GM21360 (cell line): ENCODE measurements at regions not wholly inside any gene's neighbourhood (a gene's known extent, or its start where the extent isn't known, plus 50 kb on each side); places are given as distances from the start of the nearest gene placed in this dataset.

Experiments
- ATAC-seq: cut with Tn5 transposase; IDR thresholded peaks from one replicate; pipeline ENCODE4 v1.9.1; 2021; ENCODE audit warnings: mild to moderate bottlenecking, moderate library complexity; ENCODE audit not compliant: unreplicated experiment

DNA sequence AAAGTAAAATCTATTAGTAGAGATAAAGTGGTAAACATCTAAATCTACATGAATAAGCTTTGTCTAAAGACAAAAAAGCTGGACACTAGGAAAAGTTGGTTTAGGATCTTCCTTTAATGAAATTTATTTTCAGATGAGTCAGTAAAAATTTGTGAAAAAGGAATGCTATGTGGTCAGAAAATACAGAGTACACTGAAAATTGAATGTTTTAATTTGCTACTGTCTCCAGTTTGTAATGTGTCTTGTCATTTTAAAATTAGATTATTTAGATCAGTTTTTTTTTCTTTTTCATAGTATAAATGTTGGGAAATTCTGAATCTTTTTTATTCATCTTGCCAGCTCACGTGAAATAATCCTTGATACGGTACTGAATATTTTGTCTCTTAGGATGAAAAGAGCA is 56.9 kb downstream of the SLITRK6 start:
- no peak for ATAC-seq

DNA sequence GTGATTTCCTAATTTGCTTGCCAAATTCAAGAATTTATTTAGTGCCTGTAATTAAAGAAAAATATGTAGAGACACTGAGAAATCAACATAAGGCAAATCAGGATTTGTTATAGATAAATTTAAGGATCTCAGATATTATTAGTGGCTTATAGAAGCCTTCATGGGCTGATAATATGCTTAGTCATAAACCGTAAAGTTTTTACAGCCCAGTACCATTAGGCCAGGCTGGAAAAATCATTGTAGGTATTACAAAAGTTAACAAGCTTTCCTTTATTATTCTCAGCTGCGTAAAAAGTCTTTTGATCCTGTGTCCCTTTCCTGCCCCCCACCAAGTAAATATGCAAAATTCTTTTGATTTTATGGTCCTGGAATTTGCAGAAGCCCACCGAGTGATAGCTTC is 58.2 kb downstream of the SLITRK6 start:
- no peak for ATAC-seq

DNA sequence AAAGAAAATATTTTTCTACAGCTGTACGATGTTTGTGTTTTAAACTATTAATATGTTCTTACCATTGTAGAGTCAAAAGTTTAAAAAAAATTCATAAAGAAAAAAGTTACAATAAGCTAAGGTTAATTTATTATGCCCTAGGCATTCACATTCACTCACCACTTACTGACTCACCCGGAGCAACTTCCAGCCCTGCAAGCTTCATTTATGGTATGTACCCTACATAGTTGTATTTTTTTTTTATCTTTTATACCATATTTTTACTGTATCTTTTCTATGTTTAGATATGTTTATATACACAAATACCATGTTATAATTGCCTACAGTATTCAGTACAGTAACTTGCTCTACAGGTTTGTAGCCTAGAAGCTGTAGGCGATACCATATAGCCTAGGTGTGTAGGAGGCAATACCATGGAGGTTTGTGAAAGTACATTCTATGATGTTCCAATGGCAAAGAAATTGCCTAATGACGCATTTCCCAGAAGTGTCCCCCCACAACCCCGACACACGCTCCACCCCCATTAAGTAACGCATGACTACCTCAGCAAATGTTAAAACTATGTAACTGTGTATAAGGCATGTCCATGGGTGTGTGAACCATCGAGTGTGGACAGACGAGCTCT is 60.4 kb downstream of the SLITRK6 start:
- no peak for ATAC-seq

DNA sequence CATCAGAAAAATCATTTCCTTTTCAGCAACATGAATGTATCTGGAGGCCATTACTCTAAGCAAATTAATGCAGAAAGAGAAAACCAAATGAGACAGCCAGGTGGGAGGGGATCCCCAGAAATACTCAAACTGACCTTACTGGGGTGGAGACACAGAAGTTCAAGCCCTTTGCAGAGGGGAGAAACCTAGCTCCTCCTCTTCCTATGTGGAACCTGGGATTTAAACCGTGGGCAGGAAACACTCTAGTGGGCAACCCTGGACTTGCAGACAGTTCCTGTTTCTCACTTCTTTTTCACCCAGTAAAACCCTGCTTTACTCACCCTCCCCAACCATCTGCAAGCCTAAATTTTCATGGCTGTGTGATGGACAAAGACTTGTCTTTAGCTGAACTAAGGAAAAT is 61.3 kb downstream of the SLITRK6 start:
- no peak for ATAC-seq

DNA sequence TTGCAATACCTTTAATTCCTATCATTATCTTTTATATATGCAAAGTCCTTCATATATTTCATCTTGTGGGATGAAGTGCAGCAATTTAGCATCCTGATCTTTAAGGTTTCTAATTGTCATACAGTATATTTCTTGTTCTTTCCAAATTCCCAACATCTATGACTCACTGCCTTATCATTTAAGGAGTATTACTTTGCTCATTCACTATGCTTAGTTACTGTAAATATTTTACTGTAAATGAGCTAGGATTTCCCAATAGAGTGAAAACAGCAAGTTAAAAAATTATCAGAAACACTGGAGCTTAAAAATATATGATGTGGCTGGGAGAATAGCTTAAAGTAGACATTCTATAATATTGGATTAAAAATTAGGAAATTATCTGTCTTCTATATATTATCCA is 69.9 kb downstream of the SLITRK6 start:
- ATAC-seq, result no peak

DNA sequence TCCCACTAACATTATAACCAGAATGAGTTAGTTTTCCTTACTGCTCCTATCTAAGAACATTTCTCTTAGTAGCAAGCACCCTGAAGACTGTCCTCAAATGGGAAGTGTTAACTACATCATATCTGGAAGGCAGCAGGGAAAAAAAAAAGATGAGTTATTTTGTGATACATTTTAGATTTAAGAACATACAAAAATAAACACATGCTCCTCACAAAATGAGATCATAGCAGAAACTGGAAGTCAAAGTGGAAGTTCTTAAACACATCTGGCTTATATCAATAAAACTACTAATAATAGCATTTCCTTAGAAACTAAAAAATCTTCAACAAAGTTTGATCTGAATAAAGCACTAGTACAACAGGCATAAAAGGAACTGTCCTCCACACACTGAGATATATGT is 70.4 kb downstream of the SLITRK6 start:
- ATAC-seq, result no peak

DNA sequence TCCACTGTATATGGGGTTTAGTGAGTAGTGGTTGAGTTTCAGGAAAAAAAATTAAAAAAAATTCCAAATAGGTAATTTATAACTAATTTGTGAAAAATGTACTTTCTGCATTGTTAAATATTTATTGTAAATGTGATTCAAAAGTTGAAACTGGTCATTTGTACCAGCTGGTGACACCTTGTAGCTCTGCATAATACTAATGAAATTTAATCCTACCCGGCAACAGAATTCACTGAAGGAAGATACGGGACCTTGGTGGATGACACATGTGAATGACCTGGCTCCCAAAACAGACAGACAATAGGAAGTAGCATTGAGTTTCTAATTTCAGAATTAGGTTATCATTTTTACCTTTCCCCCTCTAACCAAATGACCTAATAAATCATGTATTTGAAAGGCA is 73.8 kb downstream of the SLITRK6 start:
- no peak for ATAC-seq

DNA sequence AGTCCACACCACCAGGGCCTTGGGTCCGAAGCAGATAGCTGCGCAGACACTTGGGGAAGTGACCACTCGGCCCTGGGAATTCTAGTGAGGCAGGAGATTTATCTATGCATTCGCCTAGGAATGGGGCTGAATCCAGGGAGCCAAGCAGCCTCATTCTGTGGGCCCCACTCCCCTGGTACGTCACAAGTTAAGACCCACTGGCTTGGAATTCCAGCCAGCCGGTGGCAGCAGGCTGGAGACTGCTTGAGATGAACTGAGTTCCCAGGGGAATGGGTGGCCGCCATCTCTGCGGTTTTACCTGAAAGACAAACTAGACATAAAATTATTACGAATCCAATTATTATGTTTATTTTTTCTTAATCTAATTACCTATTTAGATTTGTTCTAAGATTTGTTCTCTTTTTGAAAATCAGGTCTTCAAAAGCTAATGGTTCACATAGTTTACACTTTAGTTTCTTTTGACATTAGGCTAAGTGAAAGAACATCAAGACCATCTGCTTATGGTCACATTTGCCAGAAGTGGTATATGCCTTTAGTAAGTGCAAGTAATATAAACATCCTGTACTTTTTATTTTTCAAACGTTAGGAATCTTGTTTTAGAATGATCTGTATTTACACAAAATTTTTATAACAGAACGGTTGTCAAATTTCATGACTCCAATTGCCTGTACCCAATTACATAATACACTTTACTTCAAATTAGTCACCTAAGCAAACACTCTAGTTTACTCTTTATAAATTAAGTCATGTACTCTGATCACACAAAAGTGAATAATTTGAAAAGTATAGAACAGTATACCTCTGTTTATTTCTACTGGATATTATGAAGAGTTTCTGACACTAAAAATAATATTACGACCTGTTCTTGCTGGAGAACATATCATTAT is 74.4 kb downstream of the SLITRK6 start:
- ATAC-seq, result no peak

DNA sequence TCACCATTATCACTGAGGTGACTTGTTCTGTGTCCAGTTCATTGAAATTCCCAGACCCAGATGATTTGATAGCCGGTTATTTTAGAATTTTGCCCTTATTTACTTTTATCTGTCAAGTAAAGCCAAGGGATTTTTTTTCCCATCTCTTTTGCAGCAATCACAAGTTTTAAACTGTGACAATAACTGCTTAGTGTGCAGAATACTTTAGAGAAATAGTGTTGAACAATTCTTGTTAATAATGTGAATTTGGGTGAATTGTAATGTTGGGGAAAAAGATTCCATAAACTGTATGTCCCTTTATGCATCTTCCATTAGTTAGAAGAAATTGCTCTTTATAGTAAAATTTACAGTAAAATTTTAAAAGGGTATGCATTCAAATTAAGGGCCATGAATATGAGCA is 79.5 kb downstream of the SLITRK6 start:
- no peak for ATAC-seq

DNA sequence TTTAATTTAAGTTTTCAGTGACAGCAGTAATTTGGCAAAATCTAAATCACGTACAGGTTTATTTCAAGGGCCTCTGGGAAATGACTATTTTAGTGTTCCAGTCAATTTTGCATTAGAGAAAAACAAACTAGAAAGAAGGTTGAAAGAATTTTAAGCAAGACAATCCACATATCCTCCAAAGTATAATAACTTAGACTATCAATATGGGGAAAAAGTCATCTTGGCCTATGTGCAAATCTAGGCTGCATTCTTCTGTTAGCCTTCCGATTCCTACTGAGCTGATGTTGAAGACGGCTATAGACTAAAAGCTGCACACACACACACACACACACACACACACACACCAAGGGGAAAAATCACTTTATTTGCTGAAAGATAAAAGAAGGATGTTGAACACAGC is 81.3 kb downstream of the SLITRK6 start:
- ATAC-seq, result no peak

DNA sequence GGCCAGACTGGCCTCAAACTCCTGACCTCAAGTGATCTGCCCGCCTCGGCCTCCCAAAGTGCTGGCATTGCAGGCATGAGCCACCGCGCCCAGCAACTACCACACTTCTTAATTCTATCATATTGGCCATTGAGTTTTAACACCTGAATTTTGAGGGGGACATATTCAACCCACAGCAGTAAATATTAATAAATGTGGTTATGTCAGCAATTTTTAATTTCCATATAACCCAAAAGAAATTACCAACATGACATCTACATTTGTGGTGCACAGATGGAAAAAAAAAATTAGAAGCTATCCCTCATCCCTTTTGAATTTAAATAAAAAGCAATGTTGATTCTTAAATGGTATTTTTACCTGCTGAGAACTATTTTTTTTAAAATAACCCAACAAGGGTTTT is 88.7 kb downstream of the SLITRK6 start:
- no peak for ATAC-seq

DNA sequence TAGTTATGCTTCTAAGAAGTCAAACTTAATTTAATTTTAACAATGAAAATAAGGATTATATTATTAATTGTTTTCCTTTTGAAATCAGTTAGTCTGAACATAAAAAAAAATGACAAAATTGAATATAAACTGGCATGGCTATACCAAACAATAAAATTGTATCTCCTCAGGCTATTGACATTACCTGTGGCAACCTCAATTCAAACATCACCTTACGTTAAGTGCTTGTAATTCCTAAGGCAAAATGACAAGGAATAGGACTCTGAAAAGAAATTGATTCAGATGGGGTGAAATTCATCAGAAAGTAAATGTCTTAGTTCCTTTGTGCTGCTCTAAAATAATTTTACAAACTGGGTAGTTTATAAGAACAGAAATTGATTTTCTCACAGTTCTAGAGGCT is 89.5 kb downstream of the SLITRK6 start:
- no peak for ATAC-seq

DNA sequence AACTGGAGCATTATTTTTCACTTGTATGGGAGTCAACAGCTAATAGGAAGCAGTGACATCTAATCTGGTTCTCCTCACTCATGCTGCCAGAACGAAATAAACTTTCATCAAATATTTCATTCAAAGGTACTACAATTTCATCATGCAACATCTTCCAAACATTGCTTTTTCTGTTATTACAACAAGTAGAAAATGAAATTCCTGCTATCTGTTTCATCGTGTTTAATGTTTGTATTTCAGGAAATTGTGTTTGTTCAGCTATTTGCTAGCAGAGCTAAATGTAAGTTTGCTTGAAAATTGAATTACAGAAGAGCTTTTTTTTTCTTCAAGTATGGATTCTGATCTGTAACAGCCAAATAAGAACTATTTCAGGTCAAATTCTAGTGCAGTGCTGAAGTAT is 90.1 kb downstream of the SLITRK6 start:
- ATAC-seq, result no peak

DNA sequence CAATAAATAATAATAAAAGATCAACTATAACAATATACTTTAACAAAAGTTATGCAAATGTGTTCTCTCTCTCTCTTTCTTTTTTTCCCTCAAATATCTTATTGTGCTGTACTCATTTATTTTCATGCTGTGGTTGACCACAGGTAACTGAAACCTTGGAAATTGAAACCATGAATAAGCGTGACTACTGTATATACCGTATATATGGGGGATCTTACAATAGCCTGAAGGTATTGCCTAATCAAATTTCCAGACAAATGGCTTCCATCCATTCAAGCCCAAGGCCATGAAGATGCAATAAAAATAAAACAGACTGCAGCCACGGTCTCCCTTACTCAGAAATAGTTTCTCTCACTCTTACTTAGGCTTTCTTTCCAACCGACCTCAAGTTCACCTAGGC is 98.3 kb downstream of the SLITRK6 start:
- ATAC-seq, result no peak

DNA sequence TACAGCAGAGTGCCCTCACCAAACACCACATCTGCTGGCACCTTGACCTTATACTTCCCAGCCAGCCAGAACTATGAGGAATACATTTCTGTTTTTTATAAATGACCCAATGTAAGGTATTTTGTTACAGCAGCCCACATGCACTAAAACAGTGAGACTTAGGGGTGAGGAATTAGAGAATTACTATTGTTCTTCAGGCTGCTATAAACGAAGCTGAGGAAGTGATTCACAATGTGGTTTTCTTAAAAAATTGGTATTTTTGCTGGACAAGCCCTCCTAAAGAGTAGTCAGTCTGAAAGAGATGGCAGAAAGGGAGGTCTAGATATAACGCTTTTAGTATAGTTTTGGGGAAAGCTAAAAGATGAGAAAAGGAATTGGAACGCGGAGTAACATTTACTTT is 101.0 kb downstream of the SLITRK6 start:
- ATAC-seq, result no peak

DNA sequence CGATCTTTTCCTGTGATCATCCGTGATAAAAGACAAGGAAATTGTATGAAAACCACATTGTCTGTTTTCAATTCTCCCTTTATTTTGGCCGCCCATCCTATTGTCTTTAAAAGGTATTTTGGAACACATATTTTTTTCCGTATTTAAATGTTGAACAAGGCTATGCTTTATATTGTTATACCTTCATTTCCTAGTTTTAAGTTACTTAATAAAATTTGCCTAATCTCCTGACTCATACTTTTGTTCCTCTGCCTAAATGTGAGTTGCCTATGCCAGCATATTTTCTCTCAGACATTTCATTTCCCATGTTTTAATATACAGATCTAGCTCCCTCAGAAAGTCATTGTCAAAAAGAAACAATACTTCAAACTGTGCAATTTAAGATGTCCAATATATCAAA is 104.2 kb downstream of the SLITRK6 start:
- ATAC-seq, result no peak

DNA sequence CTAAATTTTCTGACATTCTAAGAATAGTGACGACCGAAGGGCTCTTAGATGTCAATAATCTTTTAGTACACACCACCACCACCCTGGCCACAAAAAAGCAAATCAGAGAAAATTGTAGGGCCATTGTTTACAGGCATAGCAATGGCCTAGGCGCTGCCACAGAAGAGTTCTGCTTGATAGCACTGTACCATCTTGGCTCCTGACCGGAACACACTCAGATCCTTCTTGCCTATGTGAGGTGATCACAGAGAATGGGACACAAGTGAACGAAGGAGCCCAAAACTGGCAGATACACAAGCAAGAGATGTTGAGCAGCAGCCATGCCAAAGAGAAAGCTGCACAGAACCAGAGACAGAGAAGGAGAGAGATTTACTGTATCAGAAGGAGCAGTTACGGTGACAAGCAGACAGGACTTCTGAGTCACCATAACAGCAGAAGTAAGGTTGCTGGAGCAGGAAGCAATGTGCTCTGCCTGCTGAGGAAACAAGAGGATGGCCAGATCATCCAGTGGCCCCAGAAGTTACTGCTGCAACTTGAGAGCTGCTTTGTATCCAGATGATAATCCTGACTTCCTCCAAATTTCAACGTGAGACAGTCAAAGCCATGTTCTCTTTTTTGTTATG is 105.2 kb downstream of the SLITRK6 start:
- ATAC-seq, result no peak

DNA sequence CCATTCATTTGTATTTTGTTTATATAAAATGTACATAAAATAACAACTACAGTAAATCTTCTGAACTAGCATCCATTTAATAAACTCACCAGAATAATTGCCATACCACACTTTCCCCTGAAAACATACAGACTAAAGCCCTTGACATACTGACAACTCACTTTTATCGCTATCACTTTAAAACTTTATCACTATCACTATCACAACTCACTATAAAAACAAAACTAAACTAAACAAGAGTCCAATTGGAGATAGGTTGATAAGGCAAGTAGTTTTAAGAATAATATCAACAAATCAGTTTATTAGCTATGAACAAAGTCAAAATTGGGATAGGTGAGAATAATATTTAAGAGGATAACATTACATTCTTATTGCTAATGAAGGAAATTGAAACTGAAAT is 108.9 kb downstream of the SLITRK6 start:
- ATAC-seq, result no peak

DNA sequence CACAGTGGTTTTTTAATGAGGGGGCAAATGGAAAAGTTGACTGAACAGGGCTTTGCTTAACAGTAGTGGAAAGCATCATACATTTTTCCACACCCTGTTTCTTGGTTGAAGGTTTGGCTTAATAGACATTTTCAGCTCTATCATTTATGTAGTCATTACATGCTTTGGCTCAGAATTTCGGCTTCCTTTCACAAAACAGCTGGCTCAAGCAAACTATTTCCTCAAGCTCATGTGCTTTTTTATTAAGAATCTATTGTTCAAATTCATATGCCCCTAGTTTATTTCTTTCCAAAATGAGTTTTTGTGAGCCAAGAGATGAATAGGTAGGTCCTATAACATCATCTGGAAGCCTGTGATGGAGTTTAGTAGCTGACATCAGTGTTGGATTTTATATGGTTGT is 113.8 kb downstream of the SLITRK6 start:
- no peak for ATAC-seq

DNA sequence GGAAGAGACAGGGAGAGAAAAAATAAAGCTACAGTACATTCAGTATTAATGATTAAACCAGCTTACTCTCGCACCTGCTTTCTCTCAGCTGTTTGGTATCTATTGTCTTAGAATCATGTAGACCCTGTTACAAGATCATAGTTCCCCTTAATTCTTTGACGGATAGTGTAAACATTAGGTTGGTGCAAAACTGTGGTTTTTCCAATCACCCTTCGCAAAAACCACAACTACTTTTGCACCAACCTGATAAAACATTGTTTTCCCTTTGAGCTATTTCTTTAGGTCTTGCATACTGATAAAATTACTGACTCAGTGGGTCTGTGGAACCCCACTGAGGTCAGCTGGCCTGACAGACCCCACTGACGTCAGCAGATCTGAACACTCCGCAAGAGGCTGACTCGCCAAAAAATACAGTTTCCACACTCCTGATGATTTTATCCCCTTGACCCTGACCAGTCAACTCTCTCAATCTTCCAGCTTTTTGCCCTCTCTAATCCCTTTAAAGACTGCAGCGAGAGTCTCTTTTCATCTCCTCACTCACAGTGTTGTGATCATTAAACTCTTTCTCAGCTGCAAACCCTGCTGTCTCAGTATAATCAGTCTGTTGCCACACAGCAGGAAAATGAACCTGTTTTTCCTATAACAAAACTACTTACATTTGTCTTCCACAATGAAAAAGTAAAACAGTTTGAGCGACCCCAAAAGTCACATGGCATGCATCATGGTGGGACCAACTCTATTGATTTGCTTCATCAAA is 123.9 kb downstream of the SLITRK6 start:
- no peak for ATAC-seq

DNA sequence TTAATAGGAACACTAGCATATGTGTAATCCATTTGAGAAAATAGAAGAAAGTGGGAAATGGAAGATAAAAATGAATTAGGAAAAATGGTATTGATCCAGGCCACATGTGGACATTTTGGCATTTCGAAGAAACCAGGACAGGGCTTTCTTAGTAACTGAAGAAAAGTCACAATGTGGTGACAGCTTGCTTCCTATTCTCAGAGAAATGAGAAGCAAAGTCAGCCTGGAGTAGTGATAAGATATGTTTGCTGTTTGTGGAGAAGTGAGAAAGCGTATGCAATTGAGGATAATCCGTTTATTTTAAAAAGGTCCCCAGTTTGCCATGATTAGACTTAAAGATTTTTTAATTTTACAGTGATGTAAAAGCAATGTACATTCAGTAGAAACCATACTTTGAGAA is 127.9 kb downstream of the SLITRK6 start:
- ATAC-seq, result no peak
